K562 (cell line): ENCODE measurements at regions not wholly inside any gene's neighbourhood (a gene's known extent, or its start where the extent isn't known, plus 50 kb on each side); places are given as distances from the start of the nearest gene placed in this dataset.

Experiments used
- POLR2AphosphoS5 ChIP-seq: IDR thresholded peaks from 2 replicates; pipeline ENCODE4 v1.6.1; 2011; ENCODE audit warnings: mild to moderate bottlenecking, low read depth, low read length, moderate library complexity; ENCODE audit not compliant: control insufficient read depth, insufficient read depth
- RAD21 ChIP-seq, 2 experiments: fragments of 250-450 bp in 1 of 2; fragments of 450-650 bp in 1 of 2; sonication (Bioruptor Pico) in 1 of 2; formaldehyde crosslinking in 1 of 2; IDR thresholded peaks in 1 of 2; conservative IDR thresholded peaks in 1 of 2; 2 replicates each; pipeline versions ENCODE4 v1.4.0 to v1.8.0; 2020 to 2022; ENCODE audit warnings: mild to moderate bottlenecking in 2 of 2, moderate library complexity in 1 of 2
- SP1 ChIP-seq: sonication (generic); formaldehyde crosslinking; IDR thresholded peaks from 2 replicates; pipeline ENCODE4 v1.8.1; 2022; ENCODE audit warnings: mild to moderate bottlenecking, missing genetic modification reagents
- ZBTB7A ChIP-seq: IDR thresholded peaks from 2 replicates; pipeline ENCODE4 v1.6.1; 2011; ENCODE audit warnings: low read depth, mild to moderate bottlenecking, low read length, moderate library complexity, borderline replicate concordance; ENCODE audit not compliant: control insufficient read depth
- ZNF699 ChIP-seq: fragments of 250-450 bp; sonication (Bioruptor Pico); IDR thresholded peaks from 2 replicates; pipeline ENCODE4 v1.8.0; 2021; ENCODE audit warnings: mild to moderate bottlenecking, moderate library complexity; ENCODE audit not compliant: insufficient replicate concordance
- TF ChIP-seq, protein P1 (sequence below): fragments of 250-450 bp; sonication (Bioruptor Pico); IDR thresholded peaks from 2 replicates; pipeline ENCODE4 v1.8.0; 2021; ENCODE audit warnings: moderate library complexity, mild to moderate bottlenecking, inconsistent platforms
- TF ChIP-seq, protein P2 (sequence below), 2 experiments: fragments of 450-650 bp; formaldehyde crosslinking in 1 of 2; IDR thresholded peaks; 2 replicates each; pipeline versions ENCODE4 v1.4.0 to v1.6.1; 2014 to 2020; ENCODE audit warnings: mild to moderate bottlenecking in 2 of 2, borderline replicate concordance in 1 of 2, low read depth in 1 of 2

DNA sequence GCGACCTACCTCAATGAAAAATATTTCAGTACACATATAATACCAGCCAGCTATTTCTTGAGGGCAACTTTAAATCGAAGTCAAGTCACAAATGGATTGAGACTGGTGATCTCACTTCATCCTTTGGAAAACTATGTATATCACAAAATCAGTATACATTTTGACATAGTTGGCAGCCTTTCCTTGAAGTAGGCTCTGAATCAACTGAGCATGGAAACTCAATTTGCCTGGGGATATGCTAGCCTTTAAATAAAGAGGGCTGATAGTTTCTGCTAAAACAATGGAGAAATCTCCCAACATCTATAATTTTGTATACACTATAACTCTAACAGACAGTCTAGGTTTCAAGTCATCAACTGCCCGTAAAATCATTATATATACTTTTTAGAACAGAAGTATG is 282.8 kb upstream of the TENM3 start:
- TF ChIP-seq ZBTB7A (no peak), POLR2AphosphoS5 (no peak), RAD21 (CRISPR knock-in tag; conservative IDR thresholded peaks at IDR 0.05 in 1 of 2, IDR thresholded peaks at IDR 0.05 in 1 of 2) (no peak), SP1 (no peak), ZNF699 (CRISPR knock-in tag) (no peak)
- TF ChIP-seq, protein P1, sequence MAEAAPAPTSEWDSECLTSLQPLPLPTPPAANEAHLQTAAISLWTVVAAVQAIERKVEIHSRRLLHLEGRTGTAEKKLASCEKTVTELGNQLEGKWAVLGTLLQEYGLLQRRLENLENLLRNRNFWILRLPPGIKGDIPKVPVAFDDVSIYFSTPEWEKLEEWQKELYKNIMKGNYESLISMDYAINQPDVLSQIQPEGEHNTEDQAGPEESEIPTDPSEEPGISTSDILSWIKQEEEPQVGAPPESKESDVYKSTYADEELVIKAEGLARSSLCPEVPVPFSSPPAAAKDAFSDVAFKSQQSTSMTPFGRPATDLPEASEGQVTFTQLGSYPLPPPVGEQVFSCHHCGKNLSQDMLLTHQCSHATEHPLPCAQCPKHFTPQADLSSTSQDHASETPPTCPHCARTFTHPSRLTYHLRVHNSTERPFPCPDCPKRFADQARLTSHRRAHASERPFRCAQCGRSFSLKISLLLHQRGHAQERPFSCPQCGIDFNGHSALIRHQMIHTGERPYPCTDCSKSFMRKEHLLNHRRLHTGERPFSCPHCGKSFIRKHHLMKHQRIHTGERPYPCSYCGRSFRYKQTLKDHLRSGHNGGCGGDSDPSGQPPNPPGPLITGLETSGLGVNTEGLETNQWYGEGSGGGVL (CRISPR knock-in tag), result no peak
- TF ChIP-seq, protein P2, sequence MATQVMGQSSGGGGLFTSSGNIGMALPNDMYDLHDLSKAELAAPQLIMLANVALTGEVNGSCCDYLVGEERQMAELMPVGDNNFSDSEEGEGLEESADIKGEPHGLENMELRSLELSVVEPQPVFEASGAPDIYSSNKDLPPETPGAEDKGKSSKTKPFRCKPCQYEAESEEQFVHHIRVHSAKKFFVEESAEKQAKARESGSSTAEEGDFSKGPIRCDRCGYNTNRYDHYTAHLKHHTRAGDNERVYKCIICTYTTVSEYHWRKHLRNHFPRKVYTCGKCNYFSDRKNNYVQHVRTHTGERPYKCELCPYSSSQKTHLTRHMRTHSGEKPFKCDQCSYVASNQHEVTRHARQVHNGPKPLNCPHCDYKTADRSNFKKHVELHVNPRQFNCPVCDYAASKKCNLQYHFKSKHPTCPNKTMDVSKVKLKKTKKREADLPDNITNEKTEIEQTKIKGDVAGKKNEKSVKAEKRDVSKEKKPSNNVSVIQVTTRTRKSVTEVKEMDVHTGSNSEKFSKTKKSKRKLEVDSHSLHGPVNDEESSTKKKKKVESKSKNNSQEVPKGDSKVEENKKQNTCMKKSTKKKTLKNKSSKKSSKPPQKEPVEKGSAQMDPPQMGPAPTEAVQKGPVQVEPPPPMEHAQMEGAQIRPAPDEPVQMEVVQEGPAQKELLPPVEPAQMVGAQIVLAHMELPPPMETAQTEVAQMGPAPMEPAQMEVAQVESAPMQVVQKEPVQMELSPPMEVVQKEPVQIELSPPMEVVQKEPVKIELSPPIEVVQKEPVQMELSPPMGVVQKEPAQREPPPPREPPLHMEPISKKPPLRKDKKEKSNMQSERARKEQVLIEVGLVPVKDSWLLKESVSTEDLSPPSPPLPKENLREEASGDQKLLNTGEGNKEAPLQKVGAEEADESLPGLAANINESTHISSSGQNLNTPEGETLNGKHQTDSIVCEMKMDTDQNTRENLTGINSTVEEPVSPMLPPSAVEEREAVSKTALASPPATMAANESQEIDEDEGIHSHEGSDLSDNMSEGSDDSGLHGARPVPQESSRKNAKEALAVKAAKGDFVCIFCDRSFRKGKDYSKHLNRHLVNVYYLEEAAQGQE (IDR thresholded peaks at IDR 0.05; ENCODE audit: borderline replicate concordance), result no peak
- TF ChIP-seq, protein P2 (CRISPR knock-in tag; IDR thresholded peaks at IDR 0.05; ENCODE audit: low read depth), result no peak
